ENCODE measurements at regions not wholly inside any gene's neighbourhood (a gene's known extent, or its start where the extent isn't known, plus 50 kb on each side); places are given as distances from the start of the nearest gene placed in this dataset.

DNA sequence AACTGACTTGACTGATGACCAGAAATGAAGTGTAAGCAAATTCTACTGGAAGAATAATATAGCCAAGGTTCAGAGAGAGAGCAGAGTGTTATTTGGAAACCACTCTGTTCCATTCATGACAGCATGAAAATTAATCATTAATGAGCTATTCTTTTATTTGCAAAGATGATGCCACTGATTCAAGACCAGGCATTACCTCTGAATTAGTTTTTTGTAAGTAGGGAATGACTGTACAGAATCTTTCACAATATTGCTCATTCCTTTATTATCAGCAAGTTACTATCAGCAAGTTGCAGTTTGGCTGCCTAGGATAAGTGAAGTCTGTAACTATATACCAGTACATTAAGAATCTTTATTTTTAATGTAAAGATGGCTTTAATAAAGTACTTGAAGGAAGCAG, 75.1 kb upstream of the RGMB start:
- no peak for DNase-seq (ENCODE audit: low spot score)

DNA sequence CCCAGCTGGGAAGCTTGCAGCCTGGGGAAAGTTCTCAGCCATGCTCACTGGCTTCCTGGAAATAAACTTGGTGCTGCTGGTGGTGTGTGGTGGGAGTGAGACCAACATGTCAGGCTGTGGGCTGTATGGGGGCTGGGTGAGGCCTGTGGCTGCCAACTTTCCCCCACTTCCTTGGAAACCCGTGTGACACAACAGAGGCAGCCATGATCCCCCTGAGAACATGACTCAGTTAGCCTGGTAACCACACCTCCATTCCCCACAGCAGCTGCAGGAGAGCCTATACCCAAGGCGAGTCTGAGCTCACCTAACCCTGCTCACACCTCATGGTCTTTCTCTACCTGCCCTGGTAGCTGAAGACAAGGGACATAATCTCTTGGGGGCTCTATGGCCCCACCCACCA, 72.7 kb upstream of the RGMB start:
- DNase-seq (ENCODE audit: low spot score): no peak

- no peak for DNase-seq (ENCODE audit: low spot score)
These were observed 67.6 kb upstream of the RGMB start for GRCh38 chr5:98705841-98706240.

DNA sequence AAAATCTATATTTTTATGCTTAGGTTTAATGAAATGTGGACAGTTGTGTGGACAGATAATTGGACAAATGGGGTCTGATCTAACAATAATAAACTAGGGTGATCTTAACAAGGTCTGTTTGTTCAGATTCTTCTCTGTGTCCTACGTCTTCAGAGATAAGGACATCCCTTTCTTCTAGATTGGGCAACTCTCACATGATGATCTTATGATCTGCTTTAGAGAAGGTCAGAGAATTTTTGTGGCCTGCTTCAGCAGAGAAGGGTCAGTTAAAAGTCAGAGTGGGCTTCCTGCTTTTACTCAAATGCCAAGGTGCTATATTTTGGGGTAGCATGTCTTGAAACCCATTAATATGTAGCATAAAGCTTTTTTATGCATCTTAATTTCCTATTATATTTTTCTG, 63.8 kb upstream of the RGMB start:
- DNase-seq (ENCODE audit: low spot score): no peak

DNA sequence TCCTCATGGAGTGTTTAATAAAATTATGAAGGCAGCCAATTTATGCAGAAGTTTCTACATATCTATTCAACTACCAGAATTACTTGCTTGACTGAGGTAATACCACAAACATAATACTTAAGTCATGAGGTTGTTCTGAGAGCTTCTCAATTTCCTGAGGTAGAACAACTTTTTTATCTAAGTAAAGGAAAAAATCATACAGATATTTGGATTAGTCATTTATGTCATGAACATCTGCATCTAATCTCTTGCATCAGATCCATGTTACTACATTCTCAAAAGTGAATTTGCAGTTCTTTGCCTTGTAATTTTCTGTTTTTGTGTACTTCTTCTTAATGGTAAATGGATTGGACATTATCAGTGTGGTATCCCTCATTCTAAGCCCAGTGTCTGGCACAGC, 60.4 kb upstream of the RGMB start:
- DNase-seq (ENCODE audit: low spot score): no peak

- no peak for DNase-seq (ENCODE audit: low spot score)
These were observed 59.6 kb upstream of the RGMB start for GRCh38 chr5:98713856-98714255.

DNA sequence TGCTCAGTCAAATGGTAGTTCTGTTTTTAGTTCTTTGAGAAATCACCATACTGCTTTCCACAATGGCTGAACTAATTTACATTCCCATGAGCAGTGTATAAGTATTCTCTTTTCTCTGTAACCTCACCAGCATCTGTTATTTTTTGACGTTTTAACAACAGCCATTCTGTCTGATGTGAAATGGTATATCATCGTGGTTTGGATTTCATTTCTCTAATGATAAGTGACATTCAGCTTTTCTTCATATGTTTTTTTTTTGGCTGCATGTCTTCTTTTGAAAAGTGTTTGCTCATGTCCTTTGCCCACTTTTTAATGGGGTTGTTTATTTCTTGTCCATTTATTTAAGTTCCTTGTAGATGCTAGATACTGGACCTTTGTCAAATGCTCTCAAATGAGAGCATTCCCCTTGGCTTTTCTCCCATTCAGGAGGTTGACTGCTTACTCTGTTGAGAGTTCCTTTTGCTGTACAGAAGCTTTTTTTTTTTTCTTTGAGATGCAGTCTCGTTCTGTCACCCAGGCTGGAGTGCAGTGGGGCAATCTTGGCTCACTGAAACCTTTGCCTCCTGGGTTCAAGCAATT, 58.7 kb upstream of the RGMB start:
- no peak for DNase-seq (ENCODE audit: low spot score)

DNA sequence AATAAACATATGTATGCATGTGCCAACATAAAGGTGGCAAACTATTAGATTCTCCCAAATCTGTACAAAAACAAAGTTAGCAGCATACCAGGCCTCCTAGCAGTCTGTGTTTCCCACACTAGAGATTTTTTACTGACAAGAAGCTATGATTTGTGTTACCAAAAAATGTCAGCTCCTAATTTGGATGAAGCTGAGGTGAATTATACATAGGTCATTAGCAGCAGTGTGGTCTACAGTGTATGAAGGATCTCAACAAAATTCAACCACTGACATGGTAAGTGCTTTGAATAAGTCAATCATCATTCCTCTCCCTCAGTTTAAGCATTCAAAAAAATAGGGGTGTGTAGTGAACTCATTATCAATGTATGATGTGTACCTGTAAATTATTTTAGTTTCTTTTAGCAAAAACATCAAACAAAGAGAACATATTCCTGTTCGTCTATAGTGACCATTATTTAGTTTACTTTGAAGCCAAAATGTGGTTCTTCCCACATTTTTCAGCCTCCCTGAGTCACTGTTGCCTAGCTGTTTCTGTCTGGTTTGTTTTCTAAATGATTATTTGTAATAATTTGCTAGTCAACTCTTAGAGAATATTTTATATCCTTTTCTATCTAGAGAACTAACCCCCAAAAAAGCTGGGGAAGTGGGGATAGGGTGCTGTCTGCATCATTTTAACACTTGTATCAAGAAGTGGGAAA, 52.1 kb upstream of the RGMB start:
- no peak for DNase-seq (ENCODE audit: low spot score)

- DNase-seq (ENCODE audit: low spot score): no peak
These were observed 51.3 kb upstream of the RGMB start for GRCh38 chr5:98722188-98722587.

DNA sequence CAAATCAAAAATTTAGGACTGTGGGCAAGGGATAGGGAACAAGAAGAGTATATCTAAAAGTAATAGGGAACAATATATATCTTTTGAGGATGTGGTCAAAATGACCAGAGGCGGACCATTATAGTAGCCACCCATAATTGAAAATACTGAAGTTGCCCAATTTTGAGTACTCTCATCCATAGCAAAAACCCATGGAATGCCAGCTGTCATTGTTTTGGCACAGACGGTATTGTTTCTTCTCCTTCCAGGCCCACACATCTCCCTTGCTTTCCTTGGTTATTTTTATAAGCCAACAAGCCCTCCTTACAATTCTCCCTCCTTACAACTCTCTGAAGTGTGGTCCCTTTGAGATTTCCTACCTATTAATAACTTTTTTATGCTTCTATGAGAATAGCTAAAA, 50.4 kb upstream of the RGMB start:
- no peak for DNase-seq (ENCODE audit: low spot score)

All from SW480 (cell line).